H1 (cell line): ENCODE measurements at regions not wholly inside any gene's neighbourhood (a gene's known extent, or its start where the extent isn't known, plus 50 kb on each side); places are given as distances from the start of the nearest gene placed in this dataset.
A peak's percentile ranks its signal among the peaks of the same experiment; 100 is the strongest.

Experiments used
- CTCF ChIA-PET: fragments of 300-600 bp; sonication (Branson Sonifier 250); formaldehyde crosslinking; loops from one replicate; lab custom pipeline; 2021; ENCODE audit not compliant: partially characterized antibody; lab: Charles Lee
- POLR2A ChIA-PET: fragments of 300-600 bp; sonication (Branson Sonifier 250); formaldehyde crosslinking; loops from one replicate; lab custom pipeline; 2021; ENCODE audit warnings: inconsistent platforms; ENCODE audit not compliant: partially characterized antibody; lab: Charles Lee
- DNase-seq, 2 experiments: peaks; one replicate each; pipeline versions ENCODE4 v3.0.0 to v3.0.0-alpha.2; 2010 to 2022; ENCODE audit warnings: low spot score in 2 of 2, low read depth in 1 of 2, mixed read lengths in 1 of 2
- FAIRE-seq: peaks from 2 replicates; lab custom pipeline; 2011; peaks lifted over from hg19 to GRCh38; lab: Jason Lieb, UNC
- H2AFZ ChIP-seq: 2 replicates; pipeline ENCODE4 v1.8.1; 2012; ENCODE audit warnings: low read length, inconsistent platforms
- H2AK5ac ChIP-seq: 2 replicates; pipeline ENCODE4 v1.6.1; 2013; ENCODE audit warnings: low read depth, low read length
- H2BK120ac ChIP-seq: replicated peaks from 2 replicates; pipeline ENCODE3; 2013; ENCODE audit warnings: low read depth, low read length, inconsistent platforms
- H2BK12ac ChIP-seq: 2 replicates; pipeline ENCODE4 v1.6.1; 2013; ENCODE audit warnings: low read depth, low read length
- H2BK15ac ChIP-seq: 2 replicates; pipeline ENCODE4 v1.6.1; 2013; ENCODE audit warnings: low read length
- H2BK20ac ChIP-seq: 2 replicates; pipeline ENCODE4 v1.6.1; 2013; ENCODE audit warnings: low read length
- H2BK5ac ChIP-seq: 2 replicates; pipeline ENCODE4 v1.6.1; 2013; ENCODE audit warnings: low read depth, low read length
- H3K14ac ChIP-seq: 2 replicates; pipeline ENCODE4 v1.6.1; 2013; ENCODE audit warnings: inconsistent platforms; ENCODE audit not compliant: insufficient read length
- H3K18ac ChIP-seq: 2 replicates; pipeline ENCODE4 v1.6.1; 2013; ENCODE audit warnings: low read length; ENCODE audit errors: extremely low read depth
- H3K23ac ChIP-seq: 2 replicates; pipeline ENCODE4 v1.6.1; 2013; ENCODE audit warnings: inconsistent platforms; ENCODE audit not compliant: insufficient read length
- H3K23me2 ChIP-seq: 2 replicates; pipeline ENCODE4 v1.6.1; 2013; ENCODE audit warnings: low read depth, low read length
- H3K27ac ChIP-seq: 2 replicates; pipeline ENCODE4 v1.6.1; 2011; ENCODE audit warnings: low read depth, low read length, inconsistent platforms
- H3K27me3 ChIP-seq, 4 experiments: replicated peaks in 1 of 4; 1 replicate in 1 of 4; 2 replicates in 3 of 4; pipeline versions ENCODE4 v1.6.1 to v1.8.1; 2011 to 2013; ENCODE audit warnings: low read length in 3 of 4, mild to moderate bottlenecking in 3 of 4, inconsistent platforms in 2 of 4, mixed read lengths in 2 of 4, moderate library complexity in 1 of 4; ENCODE audit not compliant: control insufficient read depth in 3 of 4, insufficient read depth in 3 of 4; ENCODE audit errors: extremely low read depth in 1 of 4
- H3K36me3 ChIP-seq, 4 experiments: 2 replicates each; pipeline versions ENCODE4 v1.6.1 to v1.8.1; 2011 to 2013; ENCODE audit warnings: mild to moderate bottlenecking in 4 of 4, low read length in 3 of 4, moderate library complexity in 2 of 4, control low read depth in 1 of 4, inconsistent platforms in 1 of 4; ENCODE audit not compliant: insufficient read depth in 4 of 4, control insufficient read depth in 2 of 4
- H3K4ac ChIP-seq: replicated peaks from 2 replicates; pipeline ENCODE3; 2013; ENCODE audit warnings: low read length, low read depth, mixed read lengths, inconsistent platforms; ENCODE audit not compliant: insufficient read length
- H3K4me1 ChIP-seq, 4 experiments: replicated peaks in 1 of 4; 1 replicate in 1 of 4; 2 replicates in 3 of 4; pipeline versions ENCODE4 v1.6.1 to v1.8.1; 2011 to 2013; ENCODE audit warnings: low read length in 3 of 4, inconsistent platforms in 2 of 4, mixed read lengths in 1 of 4; ENCODE audit not compliant: insufficient read depth in 4 of 4, control insufficient read depth in 3 of 4
- H3K4me2 ChIP-seq, 2 experiments: 2 replicates each; pipeline versions ENCODE4 v1.6.1 to v1.8.1; 2011 to 2013; ENCODE audit warnings: low read depth in 2 of 2, low read length in 2 of 2, control low read depth in 1 of 2, inconsistent platforms in 1 of 2, mild to moderate bottlenecking in 1 of 2; ENCODE audit not compliant: insufficient read depth in 1 of 2
- H3K4me3 ChIP-seq, 4 experiments: fragments of 200-600, 300-600 bp in 1 of 4; sonication (generic), shearing (Covaris generic), sonication (Bioruptor Twin) in 1 of 4; 2 replicates each; pipeline versions ENCODE4 v1.5.1 to v1.8.1; 2011 to 2016; ENCODE audit warnings: low read length in 4 of 4, low read depth in 3 of 4, control low read depth in 2 of 4, inconsistent platforms in 2 of 4, mild to moderate bottlenecking in 2 of 4, mixed read lengths in 1 of 4, moderate library complexity in 1 of 4; ENCODE audit not compliant: insufficient read depth in 2 of 4; ENCODE audit errors: extremely low read depth in 1 of 4
- H3K56ac ChIP-seq: replicated peaks from 2 replicates; pipeline ENCODE3; 2013; ENCODE audit warnings: low read depth, mild to moderate bottlenecking, mixed read lengths, low read length, inconsistent platforms; ENCODE audit not compliant: insufficient read length
- H3K79me1 ChIP-seq: 2 replicates; pipeline ENCODE4 v1.6.1; 2013; ENCODE audit warnings: low read depth, low read length, control low read depth
- H3K79me2 ChIP-seq, 2 experiments: 2 replicates each; pipeline versions ENCODE4 v1.6.1 to v1.8.1; 2012 to 2013; ENCODE audit warnings: low read length in 2 of 2, mild to moderate bottlenecking in 2 of 2, inconsistent platforms in 1 of 2; ENCODE audit not compliant: insufficient read depth in 2 of 2, control insufficient read depth in 1 of 2
- H3K9ac ChIP-seq, 4 experiments: replicated peaks in 1 of 4; 1 replicate in 1 of 4; 2 replicates in 3 of 4; pipeline versions ENCODE4 v1.6.1 to v1.8.1; 2011 to 2013; ENCODE audit warnings: low read depth in 3 of 4, low read length in 3 of 4, control low read depth in 2 of 4, mild to moderate bottlenecking in 2 of 4, moderate library complexity in 2 of 4, inconsistent platforms in 1 of 4; ENCODE audit errors: extremely low read depth in 1 of 4
- H3K9me3 ChIP-seq, 2 experiments: 2 replicates each; pipeline versions ENCODE4 v1.6.1 to v1.8.1; 2012 to 2013; ENCODE audit warnings: mild to moderate bottlenecking in 2 of 2, moderate library complexity in 2 of 2, control low read depth in 1 of 2, inconsistent platforms in 1 of 2, low read depth in 1 of 2, low read length in 1 of 2, mixed read lengths in 1 of 2; ENCODE audit not compliant: insufficient read depth in 2 of 2
- H4K20me1 ChIP-seq, 2 experiments: replicated peaks in 1 of 2; 2 replicates each; pipeline versions ENCODE3 to v1.8.1; 2011 to 2013; ENCODE audit warnings: inconsistent platforms in 2 of 2, low read length in 2 of 2, mild to moderate bottlenecking in 1 of 2; ENCODE audit not compliant: insufficient read depth in 2 of 2, control insufficient read depth in 1 of 2
- H4K5ac ChIP-seq: 2 replicates; pipeline ENCODE4 v1.6.1; 2013; ENCODE audit warnings: low read length, low read depth, mixed read lengths, inconsistent platforms; ENCODE audit not compliant: insufficient read length
- H4K8ac ChIP-seq: 2 replicates; pipeline ENCODE4 v1.8.0; 2013; ENCODE audit warnings: mild to moderate bottlenecking, moderate library complexity, low read length, inconsistent platforms; ENCODE audit not compliant: insufficient read depth; ENCODE audit errors: extremely low read depth
- H4K91ac ChIP-seq: replicated peaks from 2 replicates; pipeline ENCODE3; 2013; ENCODE audit warnings: low read length, mixed read lengths, inconsistent platforms; ENCODE audit not compliant: insufficient read length
- CTBP2 ChIP-seq: IDR thresholded peaks from 2 replicates; pipeline ENCODE4 v1.7.0; 2011; ENCODE audit warnings: borderline replicate concordance, mild to moderate bottlenecking, moderate library complexity, mixed read lengths, low read length; ENCODE audit not compliant: insufficient read depth, insufficient read length
- KDM5A ChIP-seq: fragments of 200-600 bp; IDR thresholded peaks from 2 replicates; pipeline ENCODE4 v1.7.1; 2012; ENCODE audit warnings: mild to moderate bottlenecking, low read length, inconsistent platforms, mixed read lengths
- PHF8 ChIP-seq: fragments of 200-600 bp; sonication (generic); conservative IDR thresholded peaks from 2 replicates; pipeline ENCODE4 v1.7.1; 2012; ENCODE audit warnings: low read depth, mild to moderate bottlenecking, inconsistent platforms, low read length, moderate library complexity
- POLR2A ChIP-seq, 2 experiments: IDR thresholded peaks; 1 replicate in 1 of 2; 2 replicates in 1 of 2; pipeline ENCODE4 v1.6.1; 2011; ENCODE audit warnings: low read depth in 2 of 2, low read length in 2 of 2, mild to moderate bottlenecking in 2 of 2; ENCODE audit errors: control extremely low read depth in 1 of 2
- RBBP5 ChIP-seq: IDR thresholded peaks from 2 replicates; pipeline ENCODE4 v1.7.1; 2012; ENCODE audit warnings: low read depth, mild to moderate bottlenecking, inconsistent platforms, low read length, moderate library complexity, borderline replicate concordance
- RFX5 ChIP-seq: IDR thresholded peaks from 2 replicates; pipeline ENCODE4 v1.6.1; 2011; ENCODE audit warnings: low read depth, low read length, improper control_type of control experiment, borderline replicate concordance
- SIN3A ChIP-seq, 2 experiments: IDR thresholded peaks in 1 of 2; conservative IDR thresholded peaks in 1 of 2; 2 replicates each; pipeline ENCODE4 v1.6.1; 2011 to 2012; ENCODE audit warnings: low read length in 2 of 2, improper control_type of control experiment in 1 of 2, low read depth in 1 of 2, mild to moderate bottlenecking in 1 of 2
- SP1 ChIP-seq: IDR thresholded peaks from 2 replicates; pipeline ENCODE4 v1.6.1; 2011; ENCODE audit warnings: low read depth, low read length
- SP4 ChIP-seq: IDR thresholded peaks from 2 replicates; pipeline ENCODE4 v1.6.1; 2012; ENCODE audit warnings: low read length, inconsistent platforms
- TBP ChIP-seq: IDR thresholded peaks from 2 replicates; pipeline ENCODE4 v1.6.1; 2011; ENCODE audit warnings: low read depth, low read length, improper control_type of control experiment
- TEAD4 ChIP-seq: IDR thresholded peaks from 2 replicates; pipeline ENCODE4 v1.6.1; 2012; ENCODE audit warnings: low read depth, low read length, inconsistent platforms, mixed read lengths
- USF2 ChIP-seq: IDR thresholded peaks from 2 replicates; pipeline ENCODE4 v1.6.1; 2011; ENCODE audit warnings: low read length, improper control_type of control experiment
- WGBS, 2 experiments: shearing (Covaris generic) in 1 of 2; methylation state at CpG; one replicate each; pipeline versions ENCODE4 v1.1.6 to v1.1.7; 2013 to 2015; ENCODE audit warnings: low lambda C conversion rate in 2 of 2, mixed read lengths in 2 of 2, inconsistent platforms in 1 of 2, low coverage in 1 of 2, missing lambda C conversion rate in 1 of 2; ENCODE audit not compliant: insufficient replicate concordance in 2 of 2, insufficient coverage in 1 of 2, insufficient read length in 1 of 2; ENCODE audit errors: extremely low coverage in 1 of 2, missing lambda C conversion rate in 1 of 2; 5-methylcytosine and 5-hydroxymethylcytosine counted together

- H4K8ac ChIP-seq, result no peak overlapping the region
- DNase-seq (no peak), FAIRE-seq (no peak)
- H2BK20ac ChIP-seq, result no peak overlapping the region
- no peaks in the 10 kb centered on the region for H3K79me1 ChIP-seq
- no peak overlapping the region for H2BK120ac ChIP-seq
- no peak overlapping the region for H3K4me2 ChIP-seq
- no peaks in the 10 kb centered on the region for H3K36me3 ChIP-seq
- no peak overlapping the region for H3K4me3 ChIP-seq
- no peaks in the 10 kb centered on the region for H3K27me3 ChIP-seq
- no peaks in the 10 kb centered on the region for H4K20me1 ChIP-seq
- H4K91ac ChIP-seq, result no peak overlapping the region
- H2BK12ac ChIP-seq, result no peak overlapping the region
- no peak overlapping the region for H3K4ac ChIP-seq
- no peak overlapping the region for H2AFZ ChIP-seq
- 93% methylated on average over 9 of the region's 9 CpGs; no CpG with 5 or more reads in 1 of the 2 experiments for WGBS, 2 experiments
- ChIA-PET CTCF (interaction anchor here (0.7 to 1.8 kb wide), 2 partner anchors 11 to 432 kb away, joined by 3 to 5 read pairs; no protein-coding TSS in a partner anchor), POLR2A (no interaction called here)
- no peak overlapping the region for H4K5ac ChIP-seq
- H3K56ac ChIP-seq, result no peak overlapping the region
- H2BK5ac ChIP-seq, result no peak overlapping the region
- no peaks in the 10 kb centered on the region for H3K4me1 ChIP-seq
- H3K23me2 ChIP-seq, result no peaks in the 10 kb centered on the region
- no peak overlapping the region for H3K14ac ChIP-seq
- H3K79me2 ChIP-seq, result no peaks in the 10 kb centered on the region
- H2AK5ac ChIP-seq, result no peak overlapping the region
- no peak overlapping the region for H3K27ac ChIP-seq
- H3K9me3 ChIP-seq, result peaks cover 17 to 37% of the 10 kb centered on the region in 2 experiments; a peak in 3 of 4 replicates
- H3K18ac ChIP-seq, result no peak overlapping the region
- peak overlapping the region in 1 of 4 experiments; percentile 10; a peak in 1 of 7 replicates for H3K9ac ChIP-seq
- H2BK15ac ChIP-seq, result no peak overlapping the region
- H3K23ac ChIP-seq, result no peak overlapping the region
- TF ChIP-seq RBBP5, result no peak
- TF ChIP-seq TBP, result no peak
- no peak for TF ChIP-seq SIN3A (conservative IDR thresholded peaks at IDR 0.05 in 1 of 2, IDR thresholded peaks at IDR 0.05 in 1 of 2; ENCODE audit: low read depth in 1 of 2, low read length in 2 of 2)
- TF ChIP-seq KDM5A, result no peak
- TF ChIP-seq CTBP2, result no peak
- TF ChIP-seq POLR2A (IDR thresholded peaks at IDR 0.05; ENCODE audit: control extremely low read depth in 1 of 2, low read depth in 2 of 2, low read length in 2 of 2), result no peak
- TF ChIP-seq USF2, result no peak
- no peak for TF ChIP-seq SP1
- TF ChIP-seq TEAD4, result no peak
- no peak for TF ChIP-seq PHF8
- no peak for TF ChIP-seq SP4
- TF ChIP-seq RFX5, result no peak
Measured at GRCh38 chr7:153454306-153454705, 597.9 kb upstream of the DPP6 start.
